ENCODE measurements at regions not wholly inside any gene's neighbourhood (a gene's known extent, or its start where the extent isn't known, plus 50 kb on each side); places are given as distances from the start of the nearest gene placed in this dataset.

DNA sequence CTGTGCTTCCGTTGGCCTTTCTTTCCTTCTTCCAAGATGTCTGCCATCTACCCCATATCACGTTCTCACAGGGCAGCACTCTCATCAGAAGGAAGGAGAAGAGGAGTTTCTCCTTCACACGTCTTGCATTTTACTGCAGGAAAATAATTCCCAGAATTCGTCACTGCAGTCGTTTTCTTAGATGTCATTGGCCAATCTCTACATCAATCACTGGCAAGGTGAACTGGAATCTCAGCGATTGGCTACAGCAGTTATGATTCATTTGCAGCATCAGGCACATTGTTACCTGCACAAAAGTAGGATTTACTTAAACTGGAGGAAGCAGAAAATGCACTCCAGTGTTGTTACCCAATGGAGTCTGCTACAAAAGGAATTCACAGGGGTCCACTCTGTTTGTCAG, 277.2 kb upstream of the RBFOX1 start:
- TF ChIP-seq CTCF (IDR thresholded peaks at IDR 0.05; ENCODE audit: insufficient read depth, low read length, poor library complexity, severe bottlenecking) = no peak
- no peak for TF ChIP-seq EZH2phosphoT487 (conservative IDR thresholded peaks at IDR 0.05; ENCODE audit: low read length)

Data from SU-DHL-6 (cell line).